Stimulated activated memory B cell treated with anti-CD40 and anti-IgM and Interleukin-4, amounts not matched to agents 10 μg/mL and 1 μg/mL and 100 μg/mL, for 72 hours (primary cell): ENCODE measurements at regions not wholly inside any gene's neighbourhood (a gene's known extent, or its start where the extent isn't known, plus 50 kb on each side); places are given as distances from the start of the nearest gene placed in this dataset.

Source experiments
- ATAC-seq: fragments of 150-1000 bp; cut with Tn5 transposase; 2 replicates; pipeline ENCODE4 v1.10.0; 2021
- H3K27ac Mint-ChIP-seq: one replicate; pipeline ENCODE4 v1.8.0; 2022; ENCODE audit warnings: mild to moderate bottlenecking, mixed read lengths
- H3K27me3 Mint-ChIP-seq: one replicate; pipeline ENCODE4 v1.8.0; 2022; ENCODE audit warnings: mixed read lengths
- H3K36me3 Mint-ChIP-seq: one replicate; pipeline ENCODE4 v1.8.0; 2022; ENCODE audit warnings: mixed read lengths
- H3K4me1 Mint-ChIP-seq: one replicate; pipeline ENCODE4 v1.8.0; 2022; ENCODE audit warnings: mixed read lengths
- H3K4me3 Mint-ChIP-seq: one replicate; pipeline ENCODE4 v1.8.0; 2022; ENCODE audit warnings: mild to moderate bottlenecking, moderate library complexity, mixed read lengths
- H3K9me3 Mint-ChIP-seq: one replicate; pipeline ENCODE4 v1.8.0; 2022; ENCODE audit warnings: mixed read lengths

DNA sequence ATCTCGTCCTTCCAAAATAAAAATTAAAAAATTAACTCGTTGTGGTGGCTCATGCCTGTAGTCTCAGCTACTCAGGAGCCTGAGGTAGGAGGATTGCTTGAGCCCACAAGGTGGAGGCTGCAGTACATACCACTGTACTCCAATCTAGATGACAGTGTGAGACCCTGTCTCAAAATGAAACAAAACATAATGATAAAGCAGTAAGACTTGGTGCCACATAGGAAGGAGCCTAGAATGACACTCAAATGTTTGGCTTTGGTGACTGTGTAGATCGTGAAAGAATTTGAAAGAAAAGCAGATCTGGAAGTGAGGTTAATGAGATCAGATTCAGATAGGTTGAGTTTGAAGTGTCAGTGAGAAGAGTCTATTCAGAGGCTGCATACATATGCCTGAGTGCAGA, 150.1 kb upstream of the ATP2B1 start:
- Mint-ChIP-seq H3K27ac (peak overlapping the region; percentile 79), H3K36me3 (peaks cover 5% of the 10 kb centered on the region), H3K27me3 (no peaks in the 10 kb centered on the region), H3K4me3 (no peak overlapping the region), H3K4me1 (peaks cover 84% of the 10 kb centered on the region), H3K9me3 (peaks cover 3% of the 10 kb centered on the region)
- ATAC-seq = no peak

DNA sequence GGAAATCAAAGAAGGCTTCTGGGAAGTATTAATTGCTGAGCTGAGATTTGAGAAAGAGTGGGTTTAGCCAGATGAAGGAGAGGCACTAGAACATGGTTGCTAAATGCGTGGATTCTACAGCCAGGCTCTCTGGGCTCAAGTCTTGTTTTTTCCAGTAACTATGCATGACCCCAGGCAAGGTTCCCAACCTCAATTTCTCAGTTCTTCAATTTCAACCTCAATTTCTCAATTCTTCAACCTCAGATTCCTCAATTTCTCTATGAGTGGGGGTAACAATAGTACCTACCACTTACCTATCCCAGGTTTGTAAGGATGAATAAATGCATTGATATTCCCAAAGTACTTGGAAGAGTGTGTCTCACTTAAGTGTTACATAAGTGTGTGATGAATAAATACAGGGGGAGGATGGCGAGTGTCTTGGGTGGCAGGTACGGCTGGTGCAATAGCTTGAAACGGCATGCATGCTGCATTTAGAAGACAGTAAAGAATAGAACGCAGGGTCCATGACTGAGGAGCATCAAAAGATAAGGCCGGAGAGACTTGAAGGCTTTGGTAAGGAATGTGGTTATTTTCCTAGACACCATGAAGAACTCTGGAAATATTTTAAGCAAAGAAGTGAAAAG, 149.1 kb upstream of the ATP2B1 start:
- Mint-ChIP-seq H3K4me3 (peak overlapping the region; percentile 43), H3K27me3 (no peaks in the 10 kb centered on the region), H3K9me3 (peaks cover 3% of the 10 kb centered on the region), H3K36me3 (peaks cover 5% of the 10 kb centered on the region), H3K27ac (peak overlapping the region; percentile 79), H3K4me1 (peaks cover 74% of the 10 kb centered on the region)
- peak; percentile 72 for ATAC-seq

DNA sequence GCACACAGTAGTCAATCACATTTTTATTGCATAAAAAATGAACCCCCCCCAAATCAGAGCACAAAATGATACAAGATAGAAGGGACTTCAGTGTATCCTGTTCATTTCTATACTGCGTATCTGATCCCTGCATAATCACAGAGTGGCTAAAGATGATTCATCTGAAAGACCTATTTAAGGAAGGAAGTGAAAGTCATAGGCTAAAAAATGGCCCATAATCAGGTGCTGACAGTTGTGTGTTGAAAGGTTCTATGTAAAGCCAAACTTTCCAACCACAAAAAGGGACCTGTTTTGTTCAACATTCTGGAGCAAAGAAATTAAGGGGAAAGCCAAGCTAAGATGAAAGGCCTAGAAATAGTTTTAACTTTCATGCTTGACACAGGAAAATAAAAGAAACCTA, 147.8 kb upstream of the ATP2B1 start:
- peaks cover 3% of the 10 kb centered on the region for H3K9me3 Mint-ChIP-seq
- H3K27ac Mint-ChIP-seq = peak overlapping the region; percentile 79
- H3K4me3 Mint-ChIP-seq = peak overlapping the region; percentile 25
- H3K36me3 Mint-ChIP-seq = peaks cover 2% of the 10 kb centered on the region
- H3K4me1 Mint-ChIP-seq = peaks cover 66% of the 10 kb centered on the region
- peak; percentile 93 for ATAC-seq
- no peaks in the 10 kb centered on the region for H3K27me3 Mint-ChIP-seq

DNA sequence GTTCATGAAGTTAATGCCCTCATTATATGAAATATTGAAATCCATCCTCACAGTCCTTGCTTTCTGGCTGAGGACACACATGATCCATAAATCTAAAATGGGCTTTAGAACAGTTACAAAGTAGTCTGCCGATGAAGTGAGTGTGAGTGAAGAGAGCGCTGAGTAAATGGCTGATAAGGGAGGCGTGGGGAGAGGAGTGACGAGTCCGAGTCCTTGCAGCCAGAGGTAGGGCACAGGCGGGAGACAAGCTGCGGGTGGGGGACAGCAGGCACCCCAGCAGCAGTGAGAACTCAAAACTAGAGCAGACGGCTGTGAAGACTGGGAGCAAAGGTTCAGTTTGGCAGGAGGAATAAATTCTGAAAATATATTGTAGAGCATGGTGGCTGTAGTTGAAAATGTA, 140.1 kb upstream of the ATP2B1 start:
- H3K36me3 Mint-ChIP-seq = no peaks in the 10 kb centered on the region

DNA sequence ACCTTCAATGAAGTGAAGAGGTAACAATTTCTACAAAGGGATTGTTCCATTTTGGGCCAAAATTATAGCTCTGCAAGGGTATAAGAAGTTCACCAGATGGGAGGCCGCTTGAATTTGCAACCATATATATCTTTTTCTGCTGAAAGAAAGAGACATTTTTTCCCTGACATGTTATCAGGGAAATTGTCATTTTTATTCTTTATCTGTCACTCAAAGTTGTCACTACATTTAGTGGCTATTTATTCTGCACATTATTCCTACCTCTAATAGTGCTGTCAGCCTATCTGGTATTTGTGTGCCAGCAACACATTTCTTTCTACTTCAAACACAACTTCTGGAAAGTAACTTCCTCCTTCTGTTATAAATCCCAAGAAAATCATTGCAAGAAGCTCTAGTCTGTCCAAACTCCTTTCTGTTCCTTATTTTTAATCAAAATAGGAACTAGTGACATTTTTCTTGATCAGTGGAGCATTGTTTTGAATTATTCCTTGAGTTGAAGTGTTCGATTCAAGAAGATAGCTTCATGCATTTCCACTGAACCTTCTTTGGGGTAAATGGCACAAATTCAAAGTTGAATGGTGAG, 137.9 kb upstream of the ATP2B1 start:
- Mint-ChIP-seq H3K4me3 (no peak overlapping the region), H3K36me3 (no peaks in the 10 kb centered on the region), H3K9me3 (no peaks in the 10 kb centered on the region), H3K4me1 (peaks cover 34% of the 10 kb centered on the region), H3K27me3 (no peaks in the 10 kb centered on the region), H3K27ac (no peak overlapping the region)
- ATAC-seq = no peak

More for the DNA sequence above, 140.1 kb upstream of the ATP2B1 start:
- Mint-ChIP-seq H3K27me3 (no peaks in the 10 kb centered on the region), H3K27ac (no peak overlapping the region), H3K4me3 (no peak overlapping the region), H3K4me1 (peaks cover 34% of the 10 kb centered on the region), H3K9me3 (no peaks in the 10 kb centered on the region)
- ATAC-seq = no peak

DNA sequence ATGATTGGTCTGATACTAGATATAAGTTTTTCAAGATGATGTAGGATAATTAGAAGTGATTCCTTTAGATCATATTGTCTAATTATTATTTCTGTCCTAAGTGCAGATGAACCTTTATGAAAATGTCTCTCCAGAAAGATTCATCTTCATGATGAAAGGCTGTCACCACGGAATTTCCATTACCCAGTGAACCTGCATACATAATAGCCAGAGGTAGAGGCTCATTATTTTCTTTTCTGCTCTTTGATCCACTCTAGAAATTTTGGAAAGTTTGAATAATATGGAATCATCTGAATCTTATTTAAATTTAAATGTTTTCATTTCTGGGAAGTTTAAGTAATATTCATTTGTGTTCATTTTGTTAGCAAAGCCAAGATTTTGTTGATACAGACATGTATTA, 137.1 kb upstream of the ATP2B1 start:
- no peak for ATAC-seq
- Mint-ChIP-seq H3K9me3 (no peaks in the 10 kb centered on the region), H3K27ac (no peak overlapping the region), H3K4me1 (peaks cover 29% of the 10 kb centered on the region), H3K27me3 (no peaks in the 10 kb centered on the region), H3K4me3 (no peak overlapping the region), H3K36me3 (no peaks in the 10 kb centered on the region)

DNA sequence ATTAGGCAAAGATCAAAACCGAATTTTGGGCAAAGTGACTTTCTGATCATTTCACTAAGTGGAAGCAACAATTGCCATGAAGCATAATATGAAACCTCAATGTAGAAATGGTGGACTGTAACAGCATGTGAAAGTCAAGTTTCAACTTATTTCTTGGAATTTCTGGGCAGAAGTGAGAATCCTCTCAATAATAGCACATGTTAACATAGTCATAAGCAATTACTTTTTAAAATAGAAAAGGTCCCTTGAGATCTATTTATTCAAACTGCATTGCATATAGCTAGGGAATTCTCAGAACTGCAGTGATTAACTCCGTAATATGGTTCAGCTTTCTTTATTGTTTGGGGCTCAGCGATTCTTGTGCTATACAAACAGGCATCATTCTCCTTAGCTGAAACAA, 136.7 kb upstream of the ATP2B1 start:
- Mint-ChIP-seq H3K4me1 (peaks cover 29% of the 10 kb centered on the region), H3K9me3 (no peaks in the 10 kb centered on the region), H3K36me3 (no peaks in the 10 kb centered on the region), H3K4me3 (no peak overlapping the region), H3K27me3 (no peaks in the 10 kb centered on the region), H3K27ac (peak overlapping the region; percentile 37)
- no peak for ATAC-seq

DNA sequence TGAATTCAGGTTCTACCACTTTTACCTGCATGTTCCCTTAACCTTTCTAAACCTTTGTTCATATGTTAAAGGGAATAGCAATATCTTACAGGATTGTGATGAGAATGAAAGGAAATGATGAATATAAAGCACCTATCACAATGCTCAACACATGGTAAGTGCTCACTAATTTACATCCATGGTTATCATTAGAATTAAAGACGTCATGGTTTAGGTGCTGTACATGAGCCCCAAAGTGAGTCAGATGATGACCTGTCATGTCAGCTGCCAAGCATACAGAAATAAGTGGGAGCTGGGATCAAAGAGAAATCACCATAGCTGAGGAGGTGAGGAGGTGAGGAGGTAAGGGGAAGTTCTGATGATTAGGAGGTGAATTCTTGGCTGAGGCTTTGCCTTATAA, 135.9 kb upstream of the ATP2B1 start:
- no peak overlapping the region for H3K4me3 Mint-ChIP-seq
- no peaks in the 10 kb centered on the region for H3K9me3 Mint-ChIP-seq
- no peaks in the 10 kb centered on the region for H3K27me3 Mint-ChIP-seq
- H3K36me3 Mint-ChIP-seq = no peaks in the 10 kb centered on the region
- peaks cover 31% of the 10 kb centered on the region for H3K4me1 Mint-ChIP-seq
- ATAC-seq = no peak
- peak overlapping the region; percentile 37 for H3K27ac Mint-ChIP-seq

DNA sequence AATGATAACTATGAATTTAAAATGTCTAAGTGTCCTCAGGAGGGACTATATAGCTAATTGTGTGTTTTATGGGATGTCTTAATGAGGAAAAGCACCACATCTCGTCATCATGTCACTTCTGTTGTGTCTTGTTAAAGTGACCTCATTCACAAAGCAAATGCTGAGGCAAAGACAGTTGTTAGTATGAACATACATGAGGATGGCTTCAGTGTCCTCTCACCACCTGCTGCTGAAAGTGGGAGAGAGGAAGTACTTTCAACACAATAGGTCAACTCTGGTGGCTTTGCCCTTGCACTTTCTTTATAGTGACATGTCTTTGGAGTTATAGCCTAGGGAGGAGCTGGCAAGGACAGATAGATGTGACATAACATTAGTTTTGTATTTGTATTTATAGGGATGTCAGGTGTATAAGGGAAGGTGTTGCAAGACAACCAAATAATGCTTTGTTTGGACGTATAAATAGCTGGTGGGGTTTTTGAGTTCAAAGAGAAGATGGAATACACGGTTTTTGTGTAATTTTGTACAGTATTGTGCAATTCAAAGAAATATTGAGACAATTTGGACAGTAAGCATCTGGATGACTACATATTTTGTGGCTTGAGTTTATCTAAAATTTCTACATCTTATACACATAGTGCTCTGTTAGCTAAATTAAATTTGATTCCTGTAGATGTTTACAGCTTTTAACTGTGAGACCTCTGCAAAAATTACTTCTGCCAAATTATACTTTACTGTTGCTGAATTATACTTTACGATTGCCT, 131.7 kb upstream of the ATP2B1 start:
- Mint-ChIP-seq H3K36me3 (no peaks in the 10 kb centered on the region), H3K4me1 (peaks cover 25% of the 10 kb centered on the region), H3K9me3 (no peaks in the 10 kb centered on the region), H3K27me3 (no peaks in the 10 kb centered on the region), H3K27ac (no peak overlapping the region), H3K4me3 (no peak overlapping the region)
- ATAC-seq = peak; percentile 53

DNA sequence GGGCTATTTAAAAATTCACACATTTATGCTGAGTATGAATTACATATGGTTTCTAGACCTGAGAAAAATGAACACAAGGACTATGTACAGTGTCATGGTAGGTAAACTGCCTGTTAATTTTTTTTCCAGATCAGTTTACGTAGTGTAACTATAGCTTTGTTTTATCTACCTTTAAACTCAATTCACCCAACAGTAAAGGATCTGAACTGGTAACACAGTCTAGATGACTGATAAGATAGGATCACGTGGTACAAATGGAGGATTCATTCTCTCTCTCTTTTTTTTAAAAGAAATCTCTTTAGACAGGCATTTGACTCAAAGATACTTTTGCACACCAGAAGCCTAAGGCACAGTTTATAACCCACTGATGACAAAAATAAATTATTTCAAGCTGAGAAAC, 130.8 kb upstream of the ATP2B1 start:
- H3K4me1 Mint-ChIP-seq = peaks cover 17% of the 10 kb centered on the region
- no peaks in the 10 kb centered on the region for H3K36me3 Mint-ChIP-seq
- H3K4me3 Mint-ChIP-seq = no peak overlapping the region
- ATAC-seq = no peak
- H3K9me3 Mint-ChIP-seq = no peaks in the 10 kb centered on the region
- no peaks in the 10 kb centered on the region for H3K27me3 Mint-ChIP-seq
- H3K27ac Mint-ChIP-seq = peak overlapping the region; percentile 54

DNA sequence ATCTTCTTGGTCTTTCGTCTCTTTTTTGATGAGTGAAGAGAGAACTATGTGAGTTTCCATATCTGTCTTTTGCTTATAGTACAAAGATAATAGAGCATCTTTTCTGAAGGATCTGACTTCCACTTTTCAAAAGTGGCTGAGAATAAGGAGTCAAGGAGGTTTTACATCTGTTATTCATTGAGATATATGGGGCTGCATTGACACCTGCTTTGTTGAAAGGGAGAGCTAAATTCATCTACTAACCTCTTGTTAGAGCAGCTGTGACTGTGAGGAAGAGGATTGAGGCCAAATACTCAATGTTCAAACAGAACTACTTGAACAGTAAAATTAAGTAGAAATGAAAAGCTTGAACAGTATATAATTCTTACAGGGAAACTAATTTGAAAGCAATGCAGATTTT, 130.2 kb upstream of the ATP2B1 start:
- Mint-ChIP-seq H3K9me3 (no peaks in the 10 kb centered on the region), H3K36me3 (no peaks in the 10 kb centered on the region), H3K4me1 (peaks cover 15% of the 10 kb centered on the region), H3K27me3 (no peaks in the 10 kb centered on the region), H3K4me3 (no peak overlapping the region), H3K27ac (peak overlapping the region; percentile 54)
- ATAC-seq = no peak

DNA sequence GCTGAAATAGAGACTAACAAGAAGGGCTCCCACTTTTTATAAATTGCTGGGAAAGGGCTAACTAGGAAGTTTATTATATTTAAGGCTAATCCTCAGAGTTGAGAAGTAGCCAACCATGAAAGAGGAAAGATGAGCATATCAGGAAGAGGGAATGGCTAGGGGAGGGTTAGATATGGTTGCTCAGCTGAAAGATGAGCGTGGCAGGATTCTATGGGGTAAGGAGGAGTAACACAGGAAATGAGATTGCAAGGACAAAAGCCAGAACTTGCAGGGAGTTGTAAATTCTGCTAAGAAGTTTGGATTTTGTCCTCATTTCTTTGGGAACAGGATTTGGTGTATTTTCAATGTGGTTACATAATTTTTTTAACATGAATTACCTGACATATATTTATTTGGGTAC, 127.4 kb upstream of the ATP2B1 start:
- Mint-ChIP-seq H3K27me3 (no peaks in the 10 kb centered on the region), H3K36me3 (no peaks in the 10 kb centered on the region), H3K9me3 (no peaks in the 10 kb centered on the region), H3K27ac (no peak overlapping the region), H3K4me3 (no peak overlapping the region), H3K4me1 (peaks cover 20% of the 10 kb centered on the region)
- no peak for ATAC-seq

DNA sequence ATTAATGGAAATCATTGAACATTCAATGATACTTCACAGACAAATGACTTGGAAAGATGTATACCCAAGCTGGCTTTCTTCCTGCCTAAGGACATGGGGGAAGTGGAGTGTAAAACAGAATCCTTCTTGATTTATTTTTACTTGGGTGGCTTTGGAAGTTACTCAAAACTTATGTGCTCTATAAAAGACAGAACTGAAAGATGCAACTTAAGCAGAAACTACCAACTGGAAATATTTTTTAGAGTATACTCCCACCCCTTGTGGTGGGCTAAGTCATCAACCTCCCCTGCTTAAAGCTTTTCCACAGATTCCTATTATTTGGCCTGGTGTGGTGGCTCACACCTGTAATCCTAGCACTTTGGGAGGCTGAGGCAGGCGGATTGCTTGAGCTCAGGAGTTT, 126.0 kb upstream of the ATP2B1 start:
- peaks cover 18% of the 10 kb centered on the region for H3K4me1 Mint-ChIP-seq
- no peak overlapping the region for H3K27ac Mint-ChIP-seq
- ATAC-seq = no peak
- H3K9me3 Mint-ChIP-seq = no peaks in the 10 kb centered on the region
- H3K27me3 Mint-ChIP-seq = no peaks in the 10 kb centered on the region
- H3K4me3 Mint-ChIP-seq = no peak overlapping the region
- H3K36me3 Mint-ChIP-seq = peaks cover under 1% of the 10 kb centered on the region

DNA sequence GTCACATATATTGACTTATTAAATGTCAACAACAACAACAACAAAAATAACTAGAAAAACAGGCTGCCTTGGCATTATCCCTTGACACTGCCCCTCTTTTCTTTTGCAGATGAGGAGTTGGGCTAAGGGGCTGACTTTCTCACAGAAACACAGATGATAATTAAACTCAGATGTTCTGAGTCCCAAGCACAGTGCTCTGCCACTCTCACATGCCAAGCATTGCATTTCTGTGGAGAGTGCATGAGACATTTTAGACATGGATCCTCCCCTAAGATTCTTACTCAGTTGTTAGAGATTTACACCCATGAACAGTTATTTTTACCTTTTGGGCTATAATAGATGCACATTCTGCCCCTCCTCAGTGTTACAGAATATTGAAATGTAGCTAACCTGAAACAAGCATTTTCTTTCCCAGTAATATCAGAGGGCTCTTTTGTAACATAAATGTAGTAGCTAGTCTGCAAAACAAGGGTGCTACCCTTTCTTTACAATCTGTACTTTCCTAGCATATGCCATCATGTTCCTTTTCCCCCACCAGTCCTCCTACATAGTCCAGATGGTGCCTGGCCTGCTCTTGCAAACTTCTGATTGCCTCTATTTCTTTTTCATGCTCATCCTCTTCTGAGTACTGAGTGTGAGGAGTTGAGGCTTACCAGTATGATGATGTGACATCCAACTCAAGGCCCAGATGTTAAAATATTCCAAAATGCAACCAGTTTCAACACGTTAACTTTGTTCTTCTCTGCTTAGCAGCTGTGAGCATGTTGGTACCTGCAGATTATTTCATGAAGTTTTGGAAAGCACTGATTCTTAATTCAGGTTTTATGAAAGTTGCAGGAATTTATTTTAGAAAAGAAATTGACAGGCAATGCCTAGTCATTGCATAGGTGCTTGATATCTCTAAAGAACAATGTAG, 125.0 kb upstream of the ATP2B1 start:
- Mint-ChIP-seq H3K9me3 (peaks cover 3% of the 10 kb centered on the region), H3K27me3 (no peaks in the 10 kb centered on the region), H3K36me3 (peaks cover 8% of the 10 kb centered on the region), H3K27ac (no peak overlapping the region), H3K4me1 (peaks cover 18% of the 10 kb centered on the region), H3K4me3 (no peak overlapping the region)
- ATAC-seq = no peak

DNA sequence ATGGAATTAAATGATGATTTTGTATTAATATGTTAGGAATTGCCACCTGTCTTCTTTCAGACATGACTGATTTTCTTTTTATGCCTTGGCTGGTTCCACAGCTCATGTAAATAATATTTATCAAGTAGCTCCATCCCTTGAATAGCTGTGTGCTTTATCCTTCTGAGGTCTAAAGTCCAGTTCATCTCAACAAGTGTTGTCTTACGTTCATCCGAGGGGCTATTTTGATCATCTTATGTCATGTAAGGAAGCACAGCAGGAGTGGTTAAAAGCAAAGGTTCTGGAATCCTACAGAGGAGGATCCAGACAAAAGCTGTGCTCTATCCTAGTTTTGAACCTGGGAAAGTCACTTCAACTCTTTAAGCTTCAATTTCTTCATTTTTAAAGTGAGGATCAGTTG, 123.7 kb upstream of the ATP2B1 start:
- Mint-ChIP-seq H3K36me3 (peaks cover 8% of the 10 kb centered on the region), H3K4me3 (no peak overlapping the region), H3K9me3 (peaks cover 3% of the 10 kb centered on the region), H3K4me1 (peaks cover 17% of the 10 kb centered on the region), H3K27me3 (no peaks in the 10 kb centered on the region), H3K27ac (no peak overlapping the region)
- no peak for ATAC-seq
